ENCODE measurements at regions not wholly inside any gene's neighbourhood (a gene's known extent, or its start where the extent isn't known, plus 50 kb on each side); places are given as distances from the start of the nearest gene placed in this dataset.

GRCh38 chr5:174624733-174625522 is 99.5 kb upstream of the MSX2 start:
- no peak for DNase-seq
- H3K27me3 Mint-ChIP-seq (ENCODE audit: low read depth in 3 of 3) = peaks cover 6 to 8% (median 6%) of the 10 kb centered on the region in 3 donors
- TF ChIP-seq CTCF (IDR thresholded peaks at IDR 0.05) = no peak
- 60% methylated on average over 3 of the region's 12 CpGs for WGBS (ENCODE audit: insufficient coverage)
- Histone ChIP-seq H3K9ac (ENCODE audit: insufficient read depth, low read length, poor library complexity, severe bottlenecking) (no peak overlapping the region), H3K27me3 (ENCODE audit: control insufficient read depth in 2 of 2, insufficient read depth in 2 of 2, low read length in 2 of 2) (no peaks in the 10 kb centered on the region), H3K9me3 (replicated peaks in 1 of 2; ENCODE audit: control insufficient read depth in 1 of 2, insufficient read depth in 1 of 2, low read length in 2 of 2) (no peaks in the 10 kb centered on the region), H2AFZ (ENCODE audit: insufficient read depth, low read depth, low read length, poor library complexity, severe bottlenecking) (no peak overlapping the region), H4K20me1 (ENCODE audit: insufficient read depth, low read length) (no peaks in the 10 kb centered on the region), H3K4me1 (ENCODE audit: control insufficient read depth in 1 of 2, insufficient read depth in 2 of 2, low read length in 2 of 2) (no peaks in the 10 kb centered on the region), H3K79me2 (ENCODE audit: insufficient read depth, low read length) (no peaks in the 10 kb centered on the region), H3K27ac (ENCODE audit: low read depth in 1 of 2, low read length in 2 of 2) (no peak overlapping the region), H3K4me3 (replicated peaks in 1 of 3; ENCODE audit: low read depth in 2 of 3, low read length in 3 of 3) (no peak overlapping the region), H3K36me3 (replicated peaks in 1 of 2; ENCODE audit: control insufficient read depth in 1 of 2, insufficient read depth in 2 of 2, low read length in 2 of 2) (no peaks in the 10 kb centered on the region), H3K4me2 (replicated peaks; ENCODE audit: extremely low read depth, low read length, poor library complexity, severe bottlenecking) (no peak overlapping the region)
- no peak overlapping the region for H3K4me3 Mint-ChIP-seq
- peaks cover 0 to 3% (median 0%) of the 10 kb centered on the region in 7 donors for H3K9me3 Mint-ChIP-seq
- no peak overlapping the region for H3K27ac Mint-ChIP-seq
- no peaks in the 10 kb centered on the region for H3K4me1 Mint-ChIP-seq
- intact Hi-C loops (cut with micrococcal nuclease) = no loop called here
- H3K36me3 Mint-ChIP-seq = no peaks in the 10 kb centered on the region

- intact Hi-C loops (cut with micrococcal nuclease) = no loop called here
- TF ChIP-seq CTCF (IDR thresholded peaks at IDR 0.05) = no peak
- no peak for DNase-seq
Measured at GRCh38 chr5:174625591-174626350, 98.6 kb upstream of the MSX2 start.

More at GRCh38 chr5:174625591-174626350, 98.6 kb upstream of the MSX2 start:
- no peaks in the 10 kb centered on the region for H3K4me1 Mint-ChIP-seq
- H2AFZ ChIP-seq (ENCODE audit: insufficient read depth, low read depth, low read length, poor library complexity, severe bottlenecking) = no peak overlapping the region
- no peaks in the 10 kb centered on the region for H3K36me3 Mint-ChIP-seq
- H3K27me3 Mint-ChIP-seq (ENCODE audit: low read depth in 3 of 3) = peaks cover 6 to 8% (median 7%) of the 10 kb centered on the region in 3 donors
- no peaks in the 10 kb centered on the region for H4K20me1 ChIP-seq (ENCODE audit: insufficient read depth, low read length)
- 83% methylated on average over 1 of the region's 11 CpGs for WGBS (ENCODE audit: insufficient coverage)
- H3K27ac ChIP-seq (ENCODE audit: low read depth in 1 of 2, low read length in 2 of 2) = no peak overlapping the region
- H3K9ac ChIP-seq (ENCODE audit: insufficient read depth, low read length, poor library complexity, severe bottlenecking) = no peak overlapping the region
- H3K9me3 Mint-ChIP-seq = peaks cover 0 to 4% (median 0%) of the 10 kb centered on the region in 7 donors
- H3K27ac Mint-ChIP-seq = no peak overlapping the region
- H3K4me2 ChIP-seq (replicated peaks; ENCODE audit: extremely low read depth, low read length, poor library complexity, severe bottlenecking) = no peak overlapping the region
- H3K4me3 Mint-ChIP-seq = no peak overlapping the region
- H3K79me2 ChIP-seq (ENCODE audit: insufficient read depth, low read length) = no peaks in the 10 kb centered on the region
- no peaks in the 10 kb centered on the region for H3K27me3 ChIP-seq (ENCODE audit: control insufficient read depth in 2 of 2, insufficient read depth in 2 of 2, low read length in 2 of 2)
- H3K4me1 ChIP-seq (ENCODE audit: control insufficient read depth in 1 of 2, insufficient read depth in 2 of 2, low read length in 2 of 2) = no peaks in the 10 kb centered on the region
- no peaks in the 10 kb centered on the region for H3K9me3 ChIP-seq (replicated peaks in 1 of 2; ENCODE audit: control insufficient read depth in 1 of 2, insufficient read depth in 1 of 2, low read length in 2 of 2)
- H3K36me3 ChIP-seq (replicated peaks in 1 of 2; ENCODE audit: control insufficient read depth in 1 of 2, insufficient read depth in 2 of 2, low read length in 2 of 2) = no peaks in the 10 kb centered on the region
- H3K4me3 ChIP-seq (replicated peaks in 1 of 3; ENCODE audit: low read depth in 2 of 3, low read length in 3 of 3) = no peak overlapping the region

Measured in CD14-positive monocyte (primary cell).